ENCODE measurements at regions not wholly inside any gene's neighbourhood (a gene's known extent, or its start where the extent isn't known, plus 50 kb on each side); places are given as distances from the start of the nearest gene placed in this dataset.

DNA sequence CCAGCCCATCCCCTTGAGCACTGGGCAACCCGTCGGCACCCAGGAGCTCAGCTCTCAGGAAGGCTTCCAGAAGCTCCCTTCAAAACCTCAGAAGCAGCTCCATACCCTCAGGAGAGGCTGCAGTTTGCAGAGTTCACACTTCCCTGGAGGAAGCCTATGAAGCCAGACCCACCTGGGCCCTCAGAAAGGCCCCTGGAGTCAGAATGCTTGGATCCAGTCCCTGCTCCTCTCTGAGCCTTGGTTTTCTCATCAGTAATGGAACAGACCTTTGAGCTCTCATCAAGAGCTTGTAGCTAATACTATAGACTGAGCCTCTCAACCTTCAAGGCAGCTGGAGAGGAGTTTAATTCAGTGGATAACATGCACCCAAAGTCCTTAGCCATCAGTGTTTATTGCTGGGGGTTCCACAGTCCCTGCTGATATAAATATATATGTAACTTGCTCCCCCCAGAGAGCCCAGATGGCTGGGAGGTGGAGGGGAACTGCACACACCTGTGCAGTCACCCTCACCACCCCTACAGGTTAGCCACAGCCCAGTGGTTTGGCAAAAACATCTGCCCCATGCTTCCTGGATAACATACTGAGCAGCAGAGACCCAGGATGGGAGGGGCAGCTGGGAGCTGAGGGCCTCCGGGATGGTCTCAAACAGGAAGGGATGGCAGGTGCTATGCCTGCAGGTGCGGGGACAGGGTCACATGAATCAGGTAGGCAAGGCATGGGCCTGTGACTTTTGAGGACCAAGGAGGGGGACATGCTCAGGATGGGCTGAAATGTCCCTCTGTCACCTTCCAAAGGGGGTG lies 120.1 kb downstream of the SNX5 start (continued):
- TF ChIP-seq, protein P1, sequence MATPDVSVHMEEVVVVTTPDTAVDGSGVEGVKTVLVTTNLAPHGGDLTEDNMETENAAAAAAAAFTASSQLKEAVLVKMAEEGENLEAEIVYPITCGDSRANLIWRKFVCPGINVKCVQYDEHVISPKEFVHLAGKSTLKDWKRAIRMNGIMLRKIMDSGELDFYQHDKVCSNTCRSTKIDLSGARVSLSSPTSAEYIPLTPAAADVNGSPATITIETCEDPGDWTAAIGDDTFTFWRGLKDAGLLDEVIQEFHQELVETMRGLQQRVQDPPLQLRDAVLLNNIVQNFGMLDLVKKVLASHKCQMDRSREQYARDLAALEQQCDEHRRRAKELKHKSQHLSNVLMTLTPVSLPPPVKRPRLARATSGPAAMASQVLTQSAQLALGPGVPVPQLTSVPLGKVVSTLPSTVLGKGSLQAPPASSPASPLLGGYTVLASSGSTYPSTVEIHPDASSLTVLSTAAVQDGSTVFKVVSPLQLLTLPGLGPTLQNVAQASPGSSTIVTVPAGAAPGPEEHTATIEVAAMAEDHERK (CRISPR knock-in tag; IDR thresholded peaks at IDR 0.05; ENCODE audit: low read depth), result no peak
- TF ChIP-seq ZNF34 (CRISPR knock-in tag; IDR thresholded peaks at IDR 0.05; ENCODE audit: borderline replicate concordance) (no peak), POLR2AphosphoS2 (IDR thresholded peaks at IDR 0.05; ENCODE audit: low read depth, low read length) (no peak), NONO (IDR thresholded peaks at IDR 0.05) (no peak), NONO (CRISPR knock-in tag; conservative IDR thresholded peaks at IDR 0.05) (no peak), ZNF879 (CRISPR knock-in tag; IDR thresholded peaks at IDR 0.05) (0 out of 2 replicates have a peak, but pooled peaks have one; percentile 56), ZNF333 (CRISPR knock-in tag; IDR thresholded peaks at IDR 0.05; ENCODE audit: borderline replicate concordance) (no peak), HNF4G (IDR thresholded peaks at IDR 0.05; ENCODE audit: borderline replicate concordance, low read depth, low read length) (peak; percentile 49; the same call in 1 of the 2 replicates), HNF4G (CRISPR knock-in tag; IDR thresholded peaks at IDR 0.05; ENCODE audit: borderline replicate concordance, low read depth) (no peak), ZNF878 (CRISPR knock-in tag; IDR thresholded peaks at IDR 0.05) (no peak), SIX4 (CRISPR knock-in tag; IDR thresholded peaks at IDR 0.05) (no peak), KAT7 (CRISPR knock-in tag; IDR thresholded peaks at IDR 0.05; ENCODE audit: borderline replicate concordance) (no peak)
- TF ChIP-seq, protein P2, sequence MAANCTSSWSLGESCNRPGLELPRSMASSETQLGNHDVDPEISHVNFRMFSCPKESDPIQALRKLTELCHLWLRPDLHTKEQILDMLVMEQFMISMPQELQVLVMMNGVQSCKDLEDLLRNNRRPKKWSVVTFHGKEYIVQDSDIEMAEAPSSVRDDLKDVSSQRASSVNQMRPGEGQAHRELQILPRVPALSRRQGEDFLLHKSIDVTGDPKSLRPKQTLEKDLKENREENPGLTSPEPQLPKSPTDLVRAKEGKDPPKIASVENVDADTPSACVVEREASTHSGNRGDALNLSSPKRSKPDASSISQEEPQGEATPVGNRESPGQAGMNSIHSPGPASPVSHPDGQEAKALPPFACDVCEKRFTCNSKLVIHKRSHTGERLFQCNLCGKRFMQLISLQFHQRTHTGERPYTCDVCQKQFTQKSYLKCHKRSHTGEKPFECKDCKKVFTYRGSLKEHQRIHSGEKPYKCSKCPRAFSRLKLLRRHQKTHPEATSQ (CRISPR knock-in tag; IDR thresholded peaks at IDR 0.05; ENCODE audit: borderline replicate concordance), result no peak
- TF ChIP-seq, protein P3, sequence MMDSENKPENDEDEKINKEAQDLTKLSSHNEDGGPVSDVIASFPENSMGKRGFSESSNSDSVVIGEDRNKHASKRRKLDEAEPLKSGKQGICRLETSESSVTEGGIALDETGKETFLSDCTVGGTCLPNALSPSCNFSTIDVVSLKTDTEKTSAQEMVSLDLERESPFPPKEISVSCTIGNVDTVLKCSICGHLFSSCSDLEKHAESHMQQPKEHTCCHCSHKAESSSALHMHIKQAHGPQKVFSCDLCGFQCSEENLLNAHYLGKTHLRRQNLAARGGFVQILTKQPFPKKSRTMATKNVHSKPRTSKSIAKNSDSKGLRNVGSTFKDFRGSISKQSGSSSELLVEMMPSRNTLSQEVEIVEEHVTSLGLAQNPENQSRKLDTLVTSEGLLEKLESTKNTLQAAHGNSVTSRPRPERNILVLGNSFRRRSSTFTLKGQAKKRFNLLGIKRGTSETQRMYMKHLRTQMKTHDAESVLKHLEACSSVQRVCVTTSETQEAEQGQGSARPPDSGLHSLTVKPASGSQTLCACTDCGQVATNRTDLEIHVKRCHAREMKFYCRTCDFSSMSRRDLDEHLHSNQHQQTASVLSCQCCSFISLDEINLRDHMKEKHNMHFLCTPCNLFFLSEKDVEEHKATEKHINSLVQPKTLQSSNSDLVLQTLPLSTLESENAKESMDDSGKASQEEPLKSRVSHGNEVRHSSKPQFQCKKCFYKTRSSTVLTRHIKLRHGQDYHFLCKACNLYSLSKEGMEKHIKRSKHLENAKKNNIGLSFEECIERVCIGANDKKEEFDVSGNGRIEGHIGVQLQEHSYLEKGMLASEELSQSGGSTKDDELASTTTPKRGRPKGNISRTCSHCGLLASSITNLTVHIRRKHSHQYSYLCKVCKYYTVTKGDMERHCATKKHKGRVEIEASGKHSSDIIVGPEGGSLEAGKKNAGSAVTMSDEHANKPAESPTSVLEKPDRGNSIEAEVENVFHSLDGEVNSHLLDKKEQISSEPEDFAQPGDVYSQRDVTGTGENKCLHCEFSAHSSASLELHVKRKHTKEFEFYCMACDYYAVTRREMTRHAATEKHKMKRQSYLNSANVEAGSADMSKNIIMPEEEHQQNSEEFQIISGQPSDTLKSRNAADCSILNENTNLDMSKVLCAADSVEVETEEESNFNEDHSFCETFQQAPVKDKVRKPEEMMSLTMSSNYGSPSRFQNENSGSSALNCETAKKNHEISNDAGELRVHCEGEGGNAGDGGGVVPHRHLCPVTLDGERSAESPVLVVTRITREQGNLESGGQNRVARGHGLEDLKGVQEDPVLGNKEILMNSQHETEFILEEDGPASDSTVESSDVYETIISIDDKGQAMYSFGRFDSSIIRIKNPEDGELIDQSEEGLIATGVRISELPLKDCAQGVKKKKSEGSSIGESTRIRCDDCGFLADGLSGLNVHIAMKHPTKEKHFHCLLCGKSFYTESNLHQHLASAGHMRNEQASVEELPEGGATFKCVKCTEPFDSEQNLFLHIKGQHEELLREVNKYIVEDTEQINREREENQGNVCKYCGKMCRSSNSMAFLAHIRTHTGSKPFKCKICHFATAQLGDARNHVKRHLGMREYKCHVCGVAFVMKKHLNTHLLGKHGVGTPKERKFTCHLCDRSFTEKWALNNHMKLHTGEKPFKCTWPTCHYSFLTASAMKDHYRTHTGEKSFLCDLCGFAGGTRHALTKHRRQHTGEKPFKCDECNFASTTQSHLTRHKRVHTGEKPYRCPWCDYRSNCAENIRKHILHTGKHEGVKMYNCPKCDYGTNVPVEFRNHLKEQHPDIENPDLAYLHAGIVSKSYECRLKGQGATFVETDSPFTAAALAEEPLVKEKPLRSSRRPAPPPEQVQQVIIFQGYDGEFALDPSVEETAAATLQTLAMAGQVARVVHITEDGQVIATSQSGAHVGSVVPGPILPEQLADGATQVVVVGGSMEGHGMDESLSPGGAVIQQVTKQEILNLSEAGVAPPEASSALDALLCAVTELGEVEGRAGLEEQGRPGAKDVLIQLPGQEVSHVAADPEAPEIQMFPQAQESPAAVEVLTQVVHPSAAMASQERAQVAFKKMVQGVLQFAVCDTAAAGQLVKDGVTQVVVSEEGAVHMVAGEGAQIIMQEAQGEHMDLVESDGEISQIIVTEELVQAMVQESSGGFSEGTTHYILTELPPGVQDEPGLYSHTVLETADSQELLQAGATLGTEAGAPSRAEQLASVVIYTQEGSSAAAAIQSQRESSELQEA (CRISPR knock-in tag; IDR thresholded peaks at IDR 0.05; ENCODE audit: not compliant biosample characterization), result no peak
- TF ChIP-seq, protein P4, sequence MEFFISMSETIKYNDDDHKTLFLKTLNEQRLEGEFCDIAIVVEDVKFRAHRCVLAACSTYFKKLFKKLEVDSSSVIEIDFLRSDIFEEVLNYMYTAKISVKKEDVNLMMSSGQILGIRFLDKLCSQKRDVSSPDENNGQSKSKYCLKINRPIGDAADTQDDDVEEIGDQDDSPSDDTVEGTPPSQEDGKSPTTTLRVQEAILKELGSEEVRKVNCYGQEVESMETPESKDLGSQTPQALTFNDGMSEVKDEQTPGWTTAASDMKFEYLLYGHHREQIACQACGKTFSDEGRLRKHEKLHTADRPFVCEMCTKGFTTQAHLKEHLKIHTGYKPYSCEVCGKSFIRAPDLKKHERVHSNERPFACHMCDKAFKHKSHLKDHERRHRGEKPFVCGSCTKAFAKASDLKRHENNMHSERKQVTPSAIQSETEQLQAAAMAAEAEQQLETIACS (CRISPR knock-in tag; IDR thresholded peaks at IDR 0.05), result no peak

Measured in HepG2 (cell line).